Sigmoid colon (tissue), 4 donors: ENCODE measurements at regions not wholly inside any gene's neighbourhood (a gene's known extent, or its start where the extent isn't known, plus 50 kb on each side); places are given as distances from the start of the nearest gene placed in this dataset.

Experiments used
- POLR2A ChIP-seq, 2 donors: fragments of 450-650 bp; IDR thresholded peaks; one replicate each; pipeline ENCODE4 v1.6.1; 2016; ENCODE audit warnings: antibody characterized with exemption in 2 of 2, mild to moderate bottlenecking in 2 of 2, moderate library complexity in 2 of 2
- POLR2AphosphoS5 ChIP-seq, 4 donors: sonication (generic); formaldehyde crosslinking; IDR thresholded peaks; one replicate each; pipeline ENCODE4 v1.6.1; 2017; ENCODE audit warnings: antibody characterized with exemption in 4 of 4

GRCh38 chr5:17810734-17811133 is 176.5 kb downstream of the TAF11L14 start:
- TF ChIP-seq POLR2A (IDR thresholded peaks at IDR 0.05) (no peak), POLR2AphosphoS5 (IDR thresholded peaks at IDR 0.05) (no peak)
